SK-N-SH treated with all-trans-retinoic acid at 6 μM for 48 hours (cell line): ENCODE measurements at regions not wholly inside any gene's neighbourhood (a gene's known extent, or its start where the extent isn't known, plus 50 kb on each side); places are given as distances from the start of the nearest gene placed in this dataset.

ENCODE experiments used
- ARNTL ChIP-seq: fragments of 450-650 bp; formaldehyde crosslinking; IDR thresholded peaks from 2 replicates; pipeline ENCODE4 v1.5.0; 2020; ENCODE audit warnings: low read depth, mild to moderate bottlenecking, moderate library complexity, borderline replicate concordance
- BACH2 ChIP-seq: fragments of 250-450 bp; sonication (Bioruptor Pico); IDR thresholded peaks from 2 replicates; pipeline ENCODE4 v1.9.0; 2021; ENCODE audit warnings: mild to moderate bottlenecking, borderline replicate concordance
- CSRNP3 ChIP-seq: fragments of 250-450 bp; sonication (Bioruptor Pico); IDR thresholded peaks from 2 replicates; pipeline ENCODE4 v1.5.1; 2021; ENCODE audit warnings: mild to moderate bottlenecking, moderate library complexity
- GLIS3 ChIP-seq: fragments of 250-450 bp; sonication (Bioruptor Pico); IDR thresholded peaks from 2 replicates; pipeline ENCODE4 v1.5.0; 2020; ENCODE audit warnings: mild to moderate bottlenecking, moderate library complexity
- PATZ1 ChIP-seq: fragments of 250-450 bp; sonication (Bioruptor Pico); IDR thresholded peaks from 2 replicates; pipeline ENCODE4 v1.8.0; 2020; ENCODE audit warnings: mild to moderate bottlenecking, moderate library complexity, borderline replicate concordance
- RARB ChIP-seq: fragments of 250-450 bp; sonication (Bioruptor Pico); IDR thresholded peaks from 2 replicates; pipeline ENCODE4 v1.8.0; 2021; ENCODE audit warnings: mild to moderate bottlenecking, moderate library complexity
- TOX ChIP-seq: fragments of 250-450 bp; sonication (Bioruptor Pico); IDR thresholded peaks from 2 replicates; pipeline ENCODE4 v1.8.0; 2021; ENCODE audit warnings: mild to moderate bottlenecking, moderate library complexity, borderline replicate concordance
- ZC3H10 ChIP-seq: fragments of 250-450 bp; sonication (Bioruptor Pico); IDR thresholded peaks from 2 replicates; pipeline ENCODE4 v1.5.1; 2021; ENCODE audit warnings: mild to moderate bottlenecking, moderate library complexity
- ZFP3 ChIP-seq: fragments of 250-450 bp; sonication (Bioruptor Pico); IDR thresholded peaks from 2 replicates; pipeline ENCODE4 v1.5.0; 2020; ENCODE audit warnings: mild to moderate bottlenecking, moderate library complexity

GRCh38 chr6:17197607-17198006 is 83.6 kb upstream of the RBM24 start:
- TF ChIP-seq ARNTL (CRISPR knock-in tag) (no peak), ZFP3 (CRISPR knock-in tag) (no peak), GLIS3 (CRISPR knock-in tag) (no peak), BACH2 (CRISPR knock-in tag) (no peak), PATZ1 (no peak), ZC3H10 (no peak), CSRNP3 (CRISPR knock-in tag) (no peak), RARB (CRISPR knock-in tag) (no peak), TOX (CRISPR knock-in tag) (no peak)
